ENCODE measurements at regions not wholly inside any gene's neighbourhood (a gene's known extent, or its start where the extent isn't known, plus 50 kb on each side); places are given as distances from the start of the nearest gene placed in this dataset.
"Not testable (repeated sequence)": the region's sequence is repeated elsewhere in the genome, so short reads cannot be mapped to it uniquely, and the experiment has no call there.

DNA sequence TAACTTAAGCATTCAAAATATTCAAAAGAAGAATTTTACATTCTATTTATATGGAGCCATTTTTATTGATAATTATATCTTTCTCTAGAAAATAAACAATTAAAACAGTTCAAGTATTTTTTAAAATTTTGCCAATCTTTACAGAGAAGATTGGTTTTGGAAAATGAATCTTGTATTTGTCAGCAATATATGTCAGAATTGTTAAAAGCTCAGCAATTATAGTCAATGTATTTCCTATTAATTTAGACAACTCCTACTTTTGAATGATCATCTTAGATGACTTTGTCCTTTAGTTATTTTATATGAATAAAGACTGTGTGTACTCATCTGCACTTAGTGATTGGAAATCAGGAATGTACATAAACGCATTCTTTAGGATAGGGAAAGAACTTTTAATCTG lies 223.9 kb upstream of the MAD2L1 start:
- DNase-seq = no peak

DNA sequence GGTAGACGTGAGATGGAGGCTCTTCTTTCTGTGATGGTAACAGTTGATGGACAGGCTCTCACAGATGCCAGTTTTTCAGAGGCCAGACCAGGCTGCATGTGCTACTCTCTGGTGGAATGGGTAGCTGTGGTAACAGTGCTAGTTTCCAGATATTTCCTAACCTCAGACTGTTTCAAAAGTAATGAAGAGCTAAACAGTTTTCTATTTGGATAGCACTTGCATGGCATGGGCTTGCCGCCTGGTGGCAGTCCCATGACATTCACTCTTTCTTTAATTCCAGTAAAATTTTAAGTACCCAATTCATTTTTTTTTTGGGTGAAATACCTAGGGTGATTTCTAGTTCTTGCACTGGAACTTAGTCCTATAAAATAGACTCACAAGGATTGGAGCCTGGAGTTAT lies 220.2 kb upstream of the MAD2L1 start:
- DNase-seq = no peak

DNA sequence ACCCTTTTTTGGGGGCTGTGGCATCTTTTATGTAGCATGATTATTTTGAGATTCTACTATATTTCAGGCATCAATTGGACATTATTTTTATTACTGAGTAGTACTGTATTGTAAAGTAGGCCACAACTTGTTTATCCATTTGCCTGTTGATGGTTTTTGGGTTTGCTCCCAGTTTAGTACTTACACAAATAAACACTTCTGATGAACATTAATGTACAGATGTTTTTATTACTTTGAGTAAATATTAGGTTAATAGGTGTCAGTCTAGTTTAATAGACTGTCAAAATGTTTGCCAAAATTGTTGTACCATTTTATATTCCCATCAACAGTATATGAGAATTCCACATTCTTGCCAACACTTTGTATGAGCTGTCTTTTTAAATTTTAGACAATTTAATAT lies 214.9 kb upstream of the MAD2L1 start:
- no peak for DNase-seq

DNA sequence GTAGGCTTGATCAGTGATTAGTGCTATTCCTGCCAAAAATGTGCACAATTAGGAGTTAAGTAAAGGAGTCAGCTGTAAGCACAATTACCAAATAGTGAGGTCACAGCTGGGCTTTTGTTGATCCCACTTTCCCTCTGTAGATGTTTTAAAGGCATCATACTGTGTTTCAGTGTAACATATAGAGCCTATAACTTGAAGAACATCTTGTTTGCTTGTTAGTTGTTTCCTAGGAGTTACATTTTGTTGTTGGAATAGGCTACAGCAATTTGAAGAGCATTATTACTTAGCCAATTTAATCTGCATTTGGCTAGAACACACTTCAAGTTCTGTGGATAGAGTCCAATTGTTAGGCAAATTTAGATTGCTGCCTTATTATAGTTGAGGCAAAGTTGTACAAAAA lies 210.7 kb upstream of the MAD2L1 start:
- no peak for DNase-seq

DNA sequence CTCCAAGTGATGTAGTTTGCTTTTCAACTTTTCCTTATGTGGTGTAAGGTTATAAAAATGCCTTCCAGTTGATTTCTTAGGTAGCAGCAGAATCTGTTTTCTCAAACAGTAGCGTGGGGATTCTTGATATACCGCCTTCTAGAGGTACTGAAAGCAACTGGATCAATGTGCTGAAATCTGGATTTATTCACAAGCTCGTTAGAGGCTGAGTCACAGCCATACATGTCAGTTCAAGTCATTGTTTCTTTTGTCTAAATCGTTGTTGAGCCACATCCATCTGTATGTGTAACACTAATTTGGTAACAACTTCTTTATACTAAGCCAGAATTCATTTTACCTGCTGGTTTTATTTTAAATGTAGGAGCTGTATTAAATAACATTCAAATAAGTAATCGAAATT lies 200.0 kb upstream of the MAD2L1 start:
- DNase-seq = no peak

DNA sequence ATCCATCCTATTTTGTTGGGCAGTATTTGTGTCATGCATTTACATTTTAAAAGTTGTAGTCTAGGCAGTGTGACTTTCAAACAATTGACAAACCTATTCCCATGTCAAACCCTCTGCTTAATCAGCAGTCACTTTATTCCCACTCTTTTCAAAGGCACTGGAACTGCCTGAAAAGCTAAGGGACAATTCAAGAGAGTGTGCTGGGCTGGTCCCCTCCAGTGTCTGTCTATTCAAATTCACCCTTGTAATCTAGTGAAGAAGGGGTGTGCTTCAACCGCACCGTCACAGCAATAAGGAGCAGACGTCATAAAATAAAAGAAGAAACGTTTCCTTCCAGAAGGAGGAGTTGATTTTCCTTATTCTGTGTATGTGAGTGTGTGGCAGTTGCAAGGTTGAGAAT lies 197.0 kb upstream of the MAD2L1 start:
- no peak for DNase-seq

DNA sequence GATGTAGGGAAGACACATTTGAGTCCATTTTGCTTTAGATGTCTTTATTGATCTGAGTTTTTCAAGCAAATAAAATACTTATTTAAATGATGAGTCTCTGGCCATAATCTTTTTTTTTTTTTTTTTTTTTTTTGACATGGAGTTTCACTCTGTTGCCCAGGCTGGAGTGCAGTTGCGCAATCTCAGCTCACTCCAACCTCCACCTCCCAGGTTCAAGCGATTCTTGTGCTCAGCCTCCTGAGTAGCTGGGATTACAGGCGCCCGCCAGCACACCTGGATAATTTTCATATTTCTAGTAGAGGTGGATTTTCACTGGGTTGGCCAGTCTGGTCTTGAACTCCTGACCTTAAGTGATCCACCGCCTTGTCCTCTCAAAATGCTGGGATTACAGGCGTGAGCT lies 194.5 kb upstream of the MAD2L1 start:
- no peak for DNase-seq

DNA sequence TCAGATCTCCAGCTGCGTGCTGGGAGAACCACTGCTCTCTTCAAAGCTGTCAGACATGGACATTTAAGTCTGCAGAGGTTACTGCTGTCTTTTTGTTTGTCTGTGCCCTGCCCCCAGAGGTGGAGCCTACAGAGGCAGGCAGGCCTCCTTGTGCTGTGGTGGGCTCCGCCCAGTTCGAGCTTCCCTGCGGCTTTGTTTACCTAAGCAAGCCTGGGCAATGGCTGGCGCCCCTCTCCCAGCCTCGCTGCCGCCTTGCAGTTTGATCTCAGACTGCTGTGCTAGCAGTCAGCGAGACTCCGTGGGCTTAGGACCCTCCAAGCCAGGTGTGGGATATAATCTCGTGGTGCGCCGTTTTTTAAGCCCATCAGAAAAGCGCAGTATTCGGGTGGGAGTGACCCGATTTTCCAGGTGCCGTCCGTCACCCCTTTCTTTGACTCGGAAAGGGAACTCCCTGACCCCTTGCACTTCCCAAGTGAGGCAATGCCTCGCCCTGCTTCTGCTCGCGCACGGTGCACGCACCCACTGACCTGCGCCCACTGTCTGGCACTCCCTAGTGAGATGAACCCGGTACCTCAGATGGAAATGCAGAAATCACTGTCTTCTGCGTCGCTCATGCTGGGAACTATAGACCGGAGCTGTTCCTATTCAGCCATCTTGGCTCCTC lies 189.6 kb upstream of the MAD2L1 start:
- not testable (repeated sequence) for DNase-seq

DNA sequence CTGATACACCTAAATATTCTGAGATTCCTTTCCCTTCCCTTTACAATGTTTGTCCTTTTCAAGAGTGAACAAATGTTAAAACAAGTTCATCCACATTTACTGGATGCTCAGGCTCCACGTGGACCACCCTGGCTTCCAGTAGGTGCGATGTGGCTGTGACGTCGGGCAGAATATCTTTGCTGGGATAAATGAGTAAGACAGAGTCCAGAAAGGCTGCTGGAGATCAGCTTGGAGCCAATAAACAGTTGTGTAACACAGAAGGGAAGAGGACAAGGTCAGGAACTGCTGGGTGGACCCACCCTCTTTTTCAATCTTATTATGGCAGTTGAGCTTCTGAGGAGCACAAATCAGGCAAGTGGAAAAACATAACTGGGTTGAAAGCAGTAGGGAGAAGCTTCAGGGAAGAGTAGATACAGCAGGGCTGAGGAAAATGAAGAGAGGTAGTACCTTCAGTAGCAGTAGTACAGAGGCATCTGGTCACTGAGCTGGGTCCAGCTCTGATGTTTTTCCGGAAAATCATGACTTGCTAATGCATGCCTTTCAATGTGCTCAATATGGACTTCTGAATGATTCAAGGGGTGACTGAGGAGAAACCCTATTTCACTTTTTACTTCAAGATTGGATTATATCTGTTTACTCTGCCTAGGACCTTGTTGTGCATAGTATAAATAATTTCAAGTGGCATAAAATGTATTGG lies 171.8 kb upstream of the MAD2L1 start:
- DNase-seq = no peak

DNA sequence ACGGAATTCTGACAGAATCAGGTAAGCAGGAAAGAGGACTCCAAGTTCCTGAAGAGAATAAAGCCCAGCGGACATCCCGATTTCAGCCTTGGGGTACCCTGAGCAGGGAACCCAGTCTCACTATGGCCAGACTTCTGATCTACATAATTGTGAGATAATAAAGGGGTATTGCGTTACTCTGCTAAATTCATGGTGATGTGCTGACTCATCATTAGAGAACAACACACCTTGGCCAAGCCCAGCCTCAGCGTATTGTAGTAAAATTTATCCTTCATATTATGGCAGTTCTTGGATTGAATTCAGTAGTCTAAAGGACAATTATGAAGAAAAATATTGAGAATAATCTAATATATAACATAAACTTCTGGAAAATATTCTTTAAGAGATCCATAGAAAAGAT lies 170.2 kb upstream of the MAD2L1 start:
- DNase-seq = no peak

DNA sequence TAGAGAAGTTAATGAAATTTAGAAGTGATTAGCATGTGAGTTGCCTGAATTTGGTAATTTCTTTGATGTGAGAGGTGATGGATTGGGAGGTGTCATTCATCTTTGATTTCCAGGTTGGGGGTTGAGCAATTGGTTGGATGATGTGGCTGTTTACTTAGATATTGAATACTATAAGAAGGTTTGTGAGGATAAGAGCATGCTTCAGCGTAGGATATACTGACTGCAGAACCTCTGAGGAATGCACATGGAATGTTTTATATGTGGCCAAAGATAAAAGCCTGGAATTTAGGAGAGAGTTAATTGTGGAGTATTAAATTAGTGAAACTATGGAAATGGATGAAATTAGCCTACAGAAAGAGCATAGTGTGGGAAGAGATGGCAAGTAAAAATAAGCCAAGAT lies 165.4 kb upstream of the MAD2L1 start:
- peak; percentile 29 for DNase-seq

DNA sequence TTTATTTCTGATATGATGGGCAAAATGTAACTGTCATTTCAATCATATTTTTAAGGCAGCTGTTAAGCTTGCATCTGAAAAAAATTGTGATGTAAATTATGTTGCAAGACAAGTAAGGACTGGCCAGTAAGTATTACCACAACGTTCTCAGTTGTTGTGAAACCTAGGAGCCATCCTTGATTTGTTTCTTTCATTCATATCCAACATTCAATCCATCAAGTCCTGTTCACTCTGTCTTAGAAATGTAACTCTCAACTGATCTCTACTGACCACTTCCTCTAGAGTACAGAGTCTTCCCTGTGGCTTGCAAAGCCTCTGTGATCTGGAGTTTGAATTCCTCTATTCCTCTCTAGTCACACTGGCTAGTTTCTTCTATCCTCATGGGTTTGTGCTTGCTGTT lies 161.4 kb upstream of the MAD2L1 start:
- peak; percentile 60 for DNase-seq

DNA sequence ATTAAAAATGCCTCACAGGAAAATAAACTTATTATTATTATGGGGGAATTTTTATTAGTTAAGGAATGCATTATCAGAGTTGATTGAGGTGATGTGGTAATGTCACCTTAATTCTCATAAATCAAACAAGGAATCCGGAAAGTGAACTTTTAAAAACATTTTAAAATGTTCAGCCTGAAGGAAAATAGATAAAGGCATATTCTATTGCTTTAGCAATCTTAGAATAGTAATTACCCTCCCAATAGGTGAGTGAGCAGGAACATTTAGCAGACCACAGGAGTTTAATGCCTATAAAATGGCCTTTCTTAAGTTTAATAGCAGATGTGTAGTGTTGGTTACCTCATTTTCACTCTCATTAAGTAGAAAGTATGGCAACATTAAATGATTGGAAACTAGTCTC lies 160.9 kb upstream of the MAD2L1 start:
- DNase-seq = no peak

DNA sequence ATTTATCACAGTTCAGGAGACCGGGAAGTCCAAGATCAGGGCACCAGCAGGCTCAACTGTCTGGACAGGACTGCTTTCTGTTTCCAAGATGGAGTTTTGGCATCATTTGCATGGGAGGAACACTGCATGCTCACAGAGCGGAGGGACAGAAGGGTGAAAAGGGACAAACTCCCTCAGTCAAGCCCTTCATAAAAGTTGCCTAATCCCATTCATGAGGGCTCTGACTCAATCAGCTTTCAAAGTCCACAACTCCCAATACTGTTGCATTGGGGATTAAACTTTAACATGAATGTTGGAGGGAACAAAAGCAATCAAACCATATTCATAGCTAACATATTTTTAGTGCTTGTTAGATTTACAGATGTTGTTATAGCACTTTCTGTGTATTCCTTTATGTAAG lies 158.9 kb upstream of the MAD2L1 start:
- DNase-seq = no peak

DNA sequence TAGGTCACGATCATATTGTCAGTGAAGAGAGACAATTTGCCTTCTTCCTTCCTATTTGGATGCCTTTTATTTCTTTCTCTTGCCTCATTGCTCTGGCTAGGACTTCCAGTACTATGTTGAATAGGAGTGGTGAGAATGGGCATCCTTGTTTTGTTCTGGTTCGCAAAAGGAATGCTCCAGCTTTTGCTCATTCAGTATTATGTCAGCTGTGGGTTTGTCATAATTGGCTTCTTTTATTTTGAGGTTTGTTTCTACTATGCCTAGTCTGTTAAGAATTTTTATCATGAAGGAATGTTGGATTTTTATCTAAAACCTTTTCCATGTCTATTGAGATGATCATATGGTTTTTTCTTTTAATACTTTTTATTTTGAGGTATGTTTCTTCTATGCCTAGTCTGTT lies 152.3 kb upstream of the MAD2L1 start:
- no peak for DNase-seq

DNA sequence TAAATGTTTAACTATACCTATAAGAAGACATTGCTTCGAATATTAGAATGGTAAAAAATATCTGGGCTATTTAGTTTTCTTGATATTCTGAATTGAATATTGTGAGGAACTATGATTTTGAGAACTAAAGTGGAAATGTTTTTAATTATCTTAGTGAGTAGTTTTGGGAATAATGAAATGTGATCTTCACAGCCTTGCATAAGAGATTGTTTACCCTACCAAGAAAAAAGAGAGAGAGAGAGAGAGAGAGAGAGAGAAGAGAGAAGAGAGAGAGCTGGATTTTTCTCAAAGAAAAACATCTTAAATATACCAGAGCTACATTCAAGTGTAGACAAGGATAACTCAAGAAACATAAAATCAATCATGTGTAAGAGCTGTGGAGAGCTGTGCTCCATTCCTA lies 148.7 kb upstream of the MAD2L1 start:
- DNase-seq = no peak

DNA sequence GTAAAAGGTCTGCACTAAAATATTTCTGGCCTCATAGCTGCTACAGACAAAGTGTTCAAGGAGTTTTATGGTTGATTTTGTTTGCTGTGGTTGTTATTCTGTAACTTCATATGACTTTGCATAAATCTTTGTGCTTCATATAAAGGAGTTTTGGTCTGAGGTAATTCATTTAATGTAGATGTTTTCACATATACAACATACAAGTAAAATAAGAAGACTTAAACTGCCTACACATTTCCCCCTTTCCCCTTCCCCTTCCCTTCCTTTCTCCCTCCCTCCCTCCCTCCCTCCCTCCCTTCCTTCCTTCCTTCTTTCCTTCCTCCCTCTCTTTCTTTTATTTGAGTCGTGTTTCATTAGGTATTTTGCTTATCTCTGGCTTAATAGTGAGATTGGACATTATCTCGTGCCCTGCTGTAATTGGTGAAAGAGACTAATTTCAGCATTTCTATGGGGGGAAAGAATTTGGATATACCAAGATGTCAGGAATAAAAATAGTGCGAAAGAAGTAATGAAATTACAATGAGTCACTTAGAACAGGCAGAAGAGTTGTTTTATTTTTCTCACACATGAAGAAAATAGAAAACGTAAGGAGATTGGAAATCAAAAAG lies 144.9 kb upstream of the MAD2L1 start:
- no peak for DNase-seq

DNA sequence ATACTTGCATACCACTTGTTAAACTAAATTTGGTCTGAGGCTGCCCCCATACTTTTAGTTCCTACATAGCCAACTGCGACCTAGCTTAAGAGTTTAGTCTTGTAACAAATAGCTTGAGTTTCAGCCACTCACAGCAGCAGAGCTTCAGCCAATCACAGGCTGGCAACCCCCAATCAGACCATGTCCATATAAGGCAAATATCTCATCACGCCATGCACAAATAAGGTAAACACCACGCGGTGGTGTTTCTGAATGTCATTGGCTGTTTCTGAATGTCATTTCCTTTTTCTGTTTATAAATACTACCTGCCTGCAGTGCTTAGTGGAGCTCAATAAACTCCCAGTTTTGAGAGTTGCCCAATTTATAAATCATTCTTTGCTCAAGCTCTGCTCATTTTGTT lies 143.1 kb upstream of the MAD2L1 start:
- no peak for DNase-seq

DNA sequence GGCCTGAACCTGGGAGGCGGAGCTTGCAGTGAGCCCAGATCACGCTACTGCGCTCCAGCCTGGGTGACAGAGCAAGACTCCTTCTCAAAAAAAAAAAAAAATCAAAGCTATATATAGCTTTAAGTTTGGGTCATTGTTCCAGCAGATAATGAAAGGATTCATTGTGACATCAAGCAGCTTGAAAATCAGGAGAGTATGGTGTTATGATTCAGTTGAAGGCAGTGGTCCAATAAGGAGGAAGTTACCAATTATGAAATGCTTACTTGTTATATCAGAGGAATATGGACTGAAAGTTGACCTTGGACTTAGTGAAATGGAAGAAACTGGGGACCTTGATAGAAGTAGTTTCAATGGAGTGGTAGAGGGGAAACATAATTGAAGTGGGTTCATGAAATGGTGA lies 140.4 kb upstream of the MAD2L1 start:
- no peak for DNase-seq

DNA sequence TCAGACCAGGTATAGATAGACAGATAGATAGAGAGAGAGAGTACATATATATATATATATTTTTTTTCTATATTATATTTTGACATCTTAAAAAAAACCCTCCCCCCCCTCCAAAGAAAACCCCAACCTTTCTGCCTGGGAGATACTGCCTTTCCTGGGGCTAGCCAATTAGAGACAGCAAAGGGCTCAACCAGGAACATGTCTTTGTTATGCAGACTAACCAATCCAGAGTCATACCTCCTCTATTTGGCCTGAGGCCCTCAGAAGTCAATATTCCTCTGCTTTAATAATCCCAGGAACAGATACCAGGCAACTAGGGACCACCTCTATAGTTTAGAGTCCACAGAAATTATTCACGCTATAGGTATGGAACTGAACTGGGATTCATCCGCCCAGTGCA lies 135.6 kb upstream of the MAD2L1 start:
- DNase-seq = no peak

DNA sequence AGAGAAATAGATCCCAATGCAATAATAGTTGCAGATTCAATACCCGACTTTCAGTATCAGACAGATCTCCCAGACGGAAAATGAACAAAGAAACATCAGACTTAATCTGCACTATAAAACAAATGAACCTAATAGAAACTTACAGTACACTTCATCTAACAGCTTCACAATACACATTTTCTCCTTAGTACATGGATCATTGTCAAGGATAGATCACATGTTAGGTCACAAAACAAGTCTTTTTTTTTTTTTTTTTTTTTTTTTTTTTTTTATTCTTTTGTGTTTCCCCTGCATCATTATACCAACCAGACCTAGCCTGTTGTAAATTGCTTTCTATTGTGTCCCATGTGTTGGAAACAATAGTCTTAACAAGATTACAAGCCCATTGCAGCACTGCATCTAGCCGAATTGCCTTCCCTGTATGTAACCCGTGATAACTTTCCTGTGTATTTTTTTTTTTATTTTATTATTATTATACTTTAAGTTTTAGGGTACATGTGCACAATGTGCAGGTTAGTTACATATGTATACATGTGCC lies 134.0 kb upstream of the MAD2L1 start:
- DNase-seq = not testable (repeated sequence)

DNA sequence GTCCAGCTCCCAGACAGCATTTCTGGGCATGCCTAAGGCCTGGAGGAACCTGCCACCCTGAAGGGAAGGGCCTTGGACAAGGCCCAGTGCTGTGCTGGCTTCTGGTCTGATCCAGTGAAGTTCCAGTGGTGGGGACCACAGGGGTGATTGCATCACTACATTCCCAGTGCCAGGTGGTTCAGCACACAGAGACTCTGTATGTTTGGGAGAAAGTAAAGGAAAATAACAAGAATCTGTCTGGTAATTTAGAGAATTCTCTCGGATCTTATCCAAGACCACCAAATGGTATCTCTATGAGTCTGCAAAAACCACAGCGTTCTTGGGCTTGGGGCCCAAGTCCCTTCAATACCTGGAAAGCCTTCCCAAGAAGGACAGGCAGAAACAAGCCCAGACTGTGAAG lies 131.8 kb upstream of the MAD2L1 start:
- DNase-seq = no peak

DNA sequence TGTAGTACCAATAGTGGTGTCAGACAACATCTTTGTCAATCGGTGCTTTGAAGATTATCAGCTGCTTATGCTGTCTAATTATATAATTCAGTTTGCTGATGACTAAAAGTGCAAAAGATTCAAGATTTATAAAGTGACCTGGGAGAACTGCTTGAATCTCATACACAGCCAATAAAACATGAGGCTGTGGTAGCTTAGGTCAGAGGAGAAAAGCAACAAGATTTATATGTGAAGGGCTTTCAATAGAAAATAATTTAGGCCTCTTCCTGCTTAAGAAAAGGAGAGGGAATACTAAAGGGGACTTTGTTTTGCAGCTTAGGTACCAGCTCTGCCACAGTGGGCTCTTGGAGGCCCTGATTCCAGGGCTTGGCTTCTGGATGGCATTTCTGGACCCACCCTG lies 111.0 kb upstream of the MAD2L1 start:
- DNase-seq = no peak

DNA sequence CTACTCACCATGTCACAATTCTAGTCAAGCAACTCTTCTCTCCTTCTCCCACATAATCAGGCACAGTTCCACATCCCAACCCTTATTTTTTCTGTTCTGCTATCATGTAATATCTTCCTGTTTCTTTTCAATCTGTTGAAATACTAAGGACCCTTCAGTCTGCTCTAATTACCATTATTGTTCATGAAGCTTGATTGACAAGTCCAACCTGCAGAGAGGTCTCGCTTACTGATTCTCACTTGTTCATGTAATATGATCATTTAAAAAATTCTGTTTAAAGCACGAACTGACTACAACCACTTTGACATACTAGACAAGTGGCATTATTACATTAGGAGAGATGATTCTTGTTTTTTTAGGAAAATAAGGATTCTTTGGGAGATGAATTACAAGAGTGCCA lies 108.6 kb upstream of the MAD2L1 start:
- DNase-seq = no peak

All from NCI-H226 (cell line).